IPS-20b (cell line): ENCODE measurements at regions not wholly inside any gene's neighbourhood (a gene's known extent, or its start where the extent isn't known, plus 50 kb on each side); places are given as distances from the start of the nearest gene placed in this dataset.
"Not testable (repeated sequence)": the region's sequence is repeated elsewhere in the genome, so short reads cannot be mapped to it uniquely, and the experiment has no call there.

Experiments
- H3K27ac ChIP-seq: one replicate; pipeline ENCODE4 v1.5.1; 2013; ENCODE audit warnings: low read length
- H3K27me3 ChIP-seq: 2 replicates; pipeline ENCODE4 v1.6.1; 2013; ENCODE audit warnings: mild to moderate bottlenecking, low read length, inconsistent platforms; ENCODE audit not compliant: insufficient read depth
- H3K36me3 ChIP-seq: 2 replicates; pipeline ENCODE4 v1.6.1; 2013; ENCODE audit warnings: low read depth, mild to moderate bottlenecking, inconsistent platforms, low read length, moderate library complexity; ENCODE audit not compliant: insufficient read depth
- H3K4me1 ChIP-seq: 2 replicates; pipeline ENCODE4 v1.6.1; 2013; ENCODE audit warnings: mild to moderate bottlenecking, control low read depth, inconsistent platforms, low read length, moderate library complexity; ENCODE audit not compliant: insufficient read depth
- H3K4me3 ChIP-seq: 2 replicates; pipeline ENCODE4 v1.5.1; 2013; ENCODE audit warnings: mild to moderate bottlenecking, low read length, inconsistent platforms
- H3K9ac ChIP-seq: 2 replicates; pipeline ENCODE4 v1.6.1; 2013; ENCODE audit warnings: low read depth, mild to moderate bottlenecking, inconsistent platforms, low read length, moderate library complexity
- H3K9me3 ChIP-seq: 2 replicates; pipeline ENCODE4 v1.6.1; 2013; ENCODE audit warnings: mild to moderate bottlenecking, low read depth, low read length, inconsistent platforms; ENCODE audit not compliant: insufficient read depth

GRCh38 chr13:74732736-74733385, 598.7 kb upstream of the KLF12 start:
- no peaks in the 10 kb centered on the region for H3K36me3 ChIP-seq
- H3K9me3 ChIP-seq = no peaks in the 10 kb centered on the region
- no peaks in the 10 kb centered on the region for H3K27me3 ChIP-seq
- H3K27ac ChIP-seq = no peak overlapping the region
- H3K9ac ChIP-seq = no peak overlapping the region
- H3K4me3 ChIP-seq = no peak overlapping the region
- H3K4me1 ChIP-seq = no peaks in the 10 kb centered on the region

DNA sequence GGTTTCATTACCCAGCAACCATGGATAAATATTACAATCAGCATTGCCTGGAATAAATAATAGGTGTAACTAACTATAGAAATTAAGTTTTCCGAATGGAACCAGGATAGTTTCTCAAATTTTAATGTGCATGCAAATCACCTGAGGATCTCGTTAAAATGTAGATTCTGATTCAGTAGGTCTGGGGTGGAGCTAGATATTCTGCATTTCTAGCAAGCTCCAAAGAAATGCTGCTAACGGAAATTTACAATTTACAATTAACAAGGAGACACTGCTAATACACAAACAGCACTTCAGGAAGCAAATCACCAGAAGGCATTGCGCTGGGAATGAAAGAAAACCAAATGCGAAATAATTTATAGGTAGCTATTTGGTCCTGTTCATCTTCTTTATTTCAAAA, 597.5 kb upstream of the KLF12 start:
- H3K9ac ChIP-seq = no peak overlapping the region
- H3K4me1 ChIP-seq = no peaks in the 10 kb centered on the region
- no peak overlapping the region for H3K27ac ChIP-seq
- no peaks in the 10 kb centered on the region for H3K27me3 ChIP-seq
- H3K36me3 ChIP-seq = no peaks in the 10 kb centered on the region
- no peaks in the 10 kb centered on the region for H3K9me3 ChIP-seq
- no peak overlapping the region for H3K4me3 ChIP-seq

DNA sequence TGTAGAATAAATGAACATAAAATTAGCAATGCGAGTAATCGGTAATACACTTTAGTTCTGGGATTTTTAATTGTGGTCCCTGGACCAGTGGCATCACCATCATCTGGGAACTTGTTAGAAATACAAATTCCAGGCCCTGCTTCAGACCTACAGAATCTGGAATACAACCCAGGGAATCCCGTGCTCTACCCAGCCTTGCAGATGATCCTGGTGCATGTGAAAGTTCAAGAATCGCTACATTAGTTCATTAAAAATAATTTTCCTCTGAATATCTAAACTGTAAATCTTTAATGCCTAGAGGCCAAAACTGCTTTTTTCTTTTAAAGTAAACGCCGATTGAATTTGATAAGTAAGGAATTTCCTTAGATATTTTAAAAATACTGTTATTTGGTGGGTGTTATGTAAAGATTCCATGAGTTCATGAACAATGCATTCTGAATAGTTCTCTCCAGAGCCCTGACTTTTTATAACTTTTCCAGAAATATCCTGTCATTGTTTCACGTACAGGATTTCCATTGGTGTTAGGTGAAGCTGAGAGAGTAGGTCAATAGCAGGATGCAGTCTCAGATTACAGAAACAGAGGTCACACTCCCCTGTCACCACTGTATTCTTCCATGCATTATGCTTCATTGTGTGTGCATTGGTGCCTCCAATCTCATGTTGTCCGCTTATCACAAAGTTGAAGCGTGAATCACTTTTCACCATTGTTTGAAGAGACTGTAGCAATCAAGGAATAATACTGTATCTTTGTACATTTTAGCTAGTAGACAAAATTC, 596.5 kb upstream of the KLF12 start:
- Histone ChIP-seq H3K4me1 (no peaks in the 10 kb centered on the region), H3K9me3 (no peaks in the 10 kb centered on the region), H3K27ac (no peak overlapping the region), H3K36me3 (no peaks in the 10 kb centered on the region), H3K9ac (no peak overlapping the region), H3K27me3 (no peaks in the 10 kb centered on the region), H3K4me3 (no peak overlapping the region)

DNA sequence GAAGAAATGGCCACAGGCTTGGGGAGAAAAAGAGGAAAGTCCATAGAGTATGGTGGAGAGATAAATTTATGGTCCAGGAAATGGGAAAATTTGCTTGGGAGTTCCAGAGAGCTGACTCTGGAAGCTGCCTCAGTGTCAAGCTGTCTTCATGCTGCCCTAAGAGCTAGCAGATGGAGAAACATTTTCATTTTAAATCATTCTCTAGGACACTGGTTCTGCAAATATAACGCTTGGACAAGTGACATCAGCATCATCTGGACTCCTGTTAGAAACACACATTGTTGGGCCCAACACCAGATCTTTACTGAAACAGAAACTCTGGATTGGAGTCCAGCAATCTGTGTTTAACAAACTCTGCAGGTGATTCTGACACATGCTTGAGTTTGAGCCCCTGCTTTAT, 592.0 kb upstream of the KLF12 start:
- no peaks in the 10 kb centered on the region for H3K27me3 ChIP-seq
- no peaks in the 10 kb centered on the region for H3K36me3 ChIP-seq
- H3K9me3 ChIP-seq = no peaks in the 10 kb centered on the region
- no peak overlapping the region for H3K27ac ChIP-seq
- H3K9ac ChIP-seq = no peak overlapping the region
- no peak overlapping the region for H3K4me3 ChIP-seq
- no peaks in the 10 kb centered on the region for H3K4me1 ChIP-seq

DNA sequence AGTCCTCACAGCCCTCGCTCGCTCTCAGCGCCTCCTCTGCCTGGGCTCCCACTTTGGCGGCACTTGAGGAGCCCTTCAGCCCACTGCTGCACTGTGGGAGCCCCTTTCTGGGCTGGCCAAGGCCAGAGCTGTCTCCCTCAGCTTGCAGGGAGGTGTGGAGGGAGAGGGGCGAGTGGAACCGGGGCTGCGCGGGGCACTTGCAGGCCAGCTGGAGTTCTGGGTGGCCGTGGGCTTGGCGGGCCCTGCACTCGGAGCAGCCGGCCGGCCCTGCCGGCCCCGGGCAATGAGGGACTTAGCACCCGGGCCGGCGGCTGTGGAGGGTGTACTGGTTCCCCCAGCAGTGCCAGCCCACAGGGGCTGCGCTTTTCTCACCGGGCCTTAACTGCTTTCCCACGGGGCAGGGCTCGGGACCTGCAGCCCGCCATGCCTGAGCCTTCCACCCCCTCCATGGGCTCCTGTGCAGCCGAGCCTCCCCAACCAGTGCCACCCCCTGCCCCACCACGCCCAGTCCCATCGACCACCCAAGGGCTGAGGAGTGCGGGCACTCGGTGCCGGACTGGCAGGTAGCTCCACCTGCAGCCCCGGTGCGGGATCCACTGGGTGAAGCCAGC, 584.1 kb upstream of the KLF12 start:
- not testable (repeated sequence) for H3K4me3 ChIP-seq, H3K36me3 ChIP-seq

DNA sequence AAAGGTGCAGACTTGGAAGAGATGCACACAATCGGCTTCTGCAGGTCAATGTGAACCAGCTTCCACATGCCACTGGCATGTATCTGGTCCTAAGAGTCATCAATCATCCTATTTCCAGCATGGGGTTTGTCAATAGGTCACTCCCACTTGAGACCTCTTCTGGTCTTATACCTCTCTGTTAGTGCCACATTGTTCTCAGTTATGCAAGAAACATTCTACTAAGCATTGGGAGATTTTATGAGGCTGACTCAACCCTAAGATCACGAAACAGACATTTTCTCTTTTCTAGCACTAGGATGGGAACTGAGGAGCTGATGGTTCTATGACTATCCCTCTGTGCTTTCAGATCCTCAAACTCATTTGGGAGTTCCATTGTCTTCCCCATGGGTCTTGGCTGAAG, 581.5 kb upstream of the KLF12 start:
- Histone ChIP-seq H3K9ac (no peak overlapping the region), H3K9me3 (no peaks in the 10 kb centered on the region; the same call in 1 of the 2 replicates), H3K4me3 (no peak overlapping the region), H3K36me3 (no peaks in the 10 kb centered on the region), H3K27me3 (no peaks in the 10 kb centered on the region), H3K27ac (no peak overlapping the region), H3K4me1 (no peaks in the 10 kb centered on the region)

More for the DNA sequence above, 584.1 kb upstream of the KLF12 start:
- H3K9me3 ChIP-seq, H3K27ac ChIP-seq, H3K27me3 ChIP-seq, H3K9ac ChIP-seq, H3K4me1 ChIP-seq: not testable (repeated sequence)

DNA sequence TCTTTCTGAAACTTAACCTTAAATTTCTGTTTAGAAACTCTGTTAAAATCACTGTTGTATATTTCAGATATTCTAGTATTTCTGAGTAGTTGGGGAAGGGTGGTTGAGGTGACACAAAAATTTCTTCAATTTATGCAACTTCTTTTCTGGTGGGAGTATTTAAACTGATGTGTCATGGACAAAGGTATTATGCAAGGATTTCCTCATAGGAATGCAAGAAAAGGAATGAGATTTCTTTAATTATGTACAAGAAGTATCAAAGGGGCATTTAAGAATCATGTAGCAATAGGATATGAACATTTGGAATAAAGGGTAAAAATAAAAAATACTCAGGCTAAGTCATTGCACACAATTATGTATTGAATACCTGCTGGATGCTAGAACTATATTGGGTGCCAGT, 575.8 kb upstream of the KLF12 start:
- no peaks in the 10 kb centered on the region for H3K36me3 ChIP-seq
- H3K27me3 ChIP-seq = no peaks in the 10 kb centered on the region
- no peak overlapping the region for H3K9ac ChIP-seq

DNA sequence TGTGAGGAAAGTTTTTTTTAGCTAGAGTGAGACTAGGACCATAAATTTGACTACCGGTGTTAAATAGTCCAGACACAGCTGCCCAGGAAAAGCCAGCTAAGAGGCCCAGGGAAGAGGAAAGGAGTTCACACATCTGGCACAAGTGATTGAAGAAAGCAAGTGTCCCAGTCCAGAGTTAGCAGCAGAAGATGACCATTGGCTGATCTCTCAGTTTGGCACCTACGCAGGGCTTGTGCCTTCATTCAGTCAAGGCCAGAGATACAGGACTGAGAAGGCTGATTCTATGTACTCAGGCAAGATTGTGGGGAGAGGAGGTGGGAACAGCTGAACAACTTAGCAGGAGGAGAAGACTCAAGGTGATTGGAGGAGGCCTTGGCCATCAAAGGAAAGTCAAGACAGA, 575.0 kb upstream of the KLF12 start:
- H3K9ac ChIP-seq = no peak overlapping the region
- no peaks in the 10 kb centered on the region for H3K4me1 ChIP-seq
- H3K27me3 ChIP-seq = no peaks in the 10 kb centered on the region
- H3K36me3 ChIP-seq = no peaks in the 10 kb centered on the region
- H3K4me3 ChIP-seq = no peak overlapping the region
- no peaks in the 10 kb centered on the region for H3K9me3 ChIP-seq
- no peak overlapping the region for H3K27ac ChIP-seq

More for the DNA sequence above, 575.8 kb upstream of the KLF12 start:
- Histone ChIP-seq H3K4me3 (no peak overlapping the region), H3K4me1 (no peaks in the 10 kb centered on the region), H3K9me3 (no peaks in the 10 kb centered on the region), H3K27ac (no peak overlapping the region)

- no peaks in the 10 kb centered on the region for H3K9me3 ChIP-seq
- no peaks in the 10 kb centered on the region for H3K36me3 ChIP-seq
- H3K27ac ChIP-seq = no peak overlapping the region
- H3K27me3 ChIP-seq = no peaks in the 10 kb centered on the region
- no peak overlapping the region for H3K9ac ChIP-seq
- no peak overlapping the region for H3K4me3 ChIP-seq
- H3K4me1 ChIP-seq = no peaks in the 10 kb centered on the region
Observed at GRCh38 chr13:74708629-74709028, 574.4 kb upstream of the KLF12 start.

DNA sequence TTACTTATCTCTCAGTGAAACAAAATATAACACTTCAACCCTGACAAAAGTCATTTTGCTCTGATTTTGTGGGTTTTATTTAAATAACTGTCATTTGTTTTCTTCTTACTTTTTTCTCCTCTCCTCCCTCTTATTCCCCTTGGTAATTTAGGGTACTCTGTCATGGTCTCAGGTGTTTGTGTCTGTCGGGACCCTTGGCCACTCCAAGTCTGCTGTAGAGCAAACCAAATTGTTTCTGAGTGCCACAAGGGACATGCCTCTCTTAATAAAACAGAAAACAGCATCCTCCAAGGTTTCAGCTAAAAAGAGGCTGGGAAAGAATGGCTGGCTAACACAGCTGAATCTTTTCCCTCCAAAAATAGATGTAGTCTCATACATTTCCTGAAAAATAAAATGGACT, 573.1 kb upstream of the KLF12 start:
- no peak overlapping the region for H3K4me3 ChIP-seq
- no peaks in the 10 kb centered on the region for H3K36me3 ChIP-seq
- no peaks in the 10 kb centered on the region for H3K4me1 ChIP-seq
- H3K9me3 ChIP-seq = no peaks in the 10 kb centered on the region
- H3K27me3 ChIP-seq = no peaks in the 10 kb centered on the region
- no peak overlapping the region for H3K9ac ChIP-seq
- H3K27ac ChIP-seq = no peak overlapping the region

- Histone ChIP-seq H3K4me3 (no peak overlapping the region), H3K27me3 (no peaks in the 10 kb centered on the region), H3K9ac (no peak overlapping the region), H3K9me3 (no peaks in the 10 kb centered on the region), H3K27ac (no peak overlapping the region), H3K36me3 (no peaks in the 10 kb centered on the region), H3K4me1 (no peaks in the 10 kb centered on the region)
Observed at GRCh38 chr13:74706801-74707200, 572.6 kb upstream of the KLF12 start.

DNA sequence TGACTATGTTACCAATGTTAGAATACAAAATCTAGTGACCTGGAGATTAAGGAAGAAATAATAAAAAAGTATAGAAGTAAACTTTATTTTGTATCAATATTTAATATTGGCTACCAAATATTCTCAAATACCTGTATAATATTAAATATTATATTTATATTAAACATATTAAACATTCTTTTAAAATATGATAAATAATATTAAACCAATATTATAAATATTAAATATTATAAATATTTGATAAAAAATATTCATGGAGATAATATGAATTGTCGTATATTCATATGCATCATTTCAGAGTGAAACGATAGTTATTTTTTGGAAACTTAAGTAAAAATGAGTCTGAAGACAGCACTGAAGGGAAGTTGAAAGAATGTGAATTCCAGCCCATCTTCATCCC, 571.2 kb upstream of the KLF12 start:
- no peaks in the 10 kb centered on the region for H3K4me1 ChIP-seq
- no peaks in the 10 kb centered on the region for H3K36me3 ChIP-seq

More for the DNA sequence above, 571.2 kb upstream of the KLF12 start:
- no peak overlapping the region for H3K4me3 ChIP-seq
- H3K9ac ChIP-seq = no peak overlapping the region
- H3K9me3 ChIP-seq = no peaks in the 10 kb centered on the region
- H3K27ac ChIP-seq = no peak overlapping the region
- H3K27me3 ChIP-seq = no peaks in the 10 kb centered on the region
